ENCODE measurements at regions not wholly inside any gene's neighbourhood (a gene's known extent, or its start where the extent isn't known, plus 50 kb on each side); places are given as distances from the start of the nearest gene placed in this dataset.

DNA sequence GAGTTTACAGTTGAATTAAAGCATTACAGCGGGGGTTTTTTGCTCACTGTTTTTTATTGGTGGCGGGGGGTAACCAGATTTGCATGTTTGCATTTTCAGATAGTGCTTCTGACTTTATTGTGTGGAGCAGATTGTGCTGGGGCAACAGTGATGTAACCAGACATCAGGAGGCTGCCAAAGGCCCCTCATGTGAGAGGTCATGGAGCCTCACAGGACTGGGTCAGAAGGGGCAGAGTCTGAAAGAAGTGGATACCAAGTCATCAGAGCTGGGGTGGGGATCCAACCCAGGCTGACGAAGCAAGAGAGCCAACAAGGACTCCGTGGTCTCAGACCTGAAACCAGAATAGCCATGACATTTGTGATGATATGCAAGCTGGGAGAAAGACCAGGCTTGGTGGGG, 259.4 kb upstream of the TAS2R1 start (continued):
- TF ChIP-seq TAF7 (optimal IDR thresholded peaks at IDR 0.05; ENCODE audit: borderline replicate concordance, low read depth, low read length) = no peak
- TF ChIP-seq EZH2 (IDR thresholded peaks at IDR 0.05; ENCODE audit: low read depth, low read length, severe bottlenecking) = no peak
- no peak for TF ChIP-seq GTF2F1 (IDR thresholded peaks at IDR 0.05; ENCODE audit: borderline replicate concordance, low read depth, low read length)
